ENCODE measurements at regions not wholly inside any gene's neighbourhood (a gene's known extent, or its start where the extent isn't known, plus 50 kb on each side); places are given as distances from the start of the nearest gene placed in this dataset.
A peak's percentile ranks its signal among the peaks of the same experiment; 100 is the strongest.
"Not testable (repeated sequence)": the region's sequence is repeated elsewhere in the genome, so short reads cannot be mapped to it uniquely, and the experiment has no call there.

DNA sequence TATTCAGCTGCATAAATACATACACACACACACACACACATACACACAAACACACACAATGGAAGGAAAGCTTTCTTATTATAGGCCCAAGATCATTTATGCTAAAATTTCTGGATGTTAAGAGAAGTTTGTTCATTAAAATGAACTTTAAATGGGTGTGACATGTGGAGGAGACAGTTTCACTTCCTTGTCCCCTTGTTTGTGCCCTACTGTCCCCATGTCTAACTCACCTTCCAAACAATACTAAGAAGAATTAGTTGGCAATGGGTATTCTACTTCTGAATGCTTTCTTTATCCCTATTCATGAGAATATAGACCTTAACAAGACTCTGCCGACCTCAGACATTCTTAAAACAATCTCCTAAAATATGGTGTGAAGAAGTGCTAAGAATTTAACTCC, 63.5 kb upstream of the NRIP1 start:
- Histone ChIP-seq H3K9me3 (ENCODE audit: control extremely low read depth in 1 of 5, control insufficient read depth in 4 of 5, insufficient read depth in 2 of 5, low read depth in 1 of 5, low read length in 4 of 5) (peaks cover 0 to 12% (median 0%) of the 10 kb centered on the region in 5 experiments), H3K36me3 (ENCODE audit: control insufficient read depth in 4 of 4, insufficient read depth in 4 of 4, low read length in 3 of 4) (no peaks in the 10 kb centered on the region), H3K27ac (ENCODE audit: insufficient read depth in 1 of 2, low read depth in 1 of 2, low read length in 2 of 2, poor library complexity in 1 of 2, severe bottlenecking in 2 of 2) (no peak overlapping the region), H3K4me3 (ENCODE audit: control insufficient read depth in 1 of 7, extremely low read depth in 1 of 7, insufficient read depth in 4 of 7, low read depth in 2 of 7, low read length in 6 of 7) (no peak overlapping the region), H3K27me3 (replicated peaks in 2 of 5; ENCODE audit: control insufficient read depth in 4 of 5, insufficient read depth in 5 of 5, low read length in 4 of 5) (no peaks in the 10 kb centered on the region), H3K4me1 (ENCODE audit: control extremely low read depth in 1 of 4, control insufficient read depth in 4 of 4, insufficient read depth in 4 of 4, low read length in 3 of 4) (peaks cover under 1 to 47% (median 16%) of the 10 kb centered on the region in 4 experiments)
- DNase-seq: no peak
- WGBS (ENCODE audit: insufficient coverage): no CpG with 5 or more reads among the region's 1 CpG
- ChIA-PET CTCF (no interaction called here), POLR2A (no interaction called here)

DNA sequence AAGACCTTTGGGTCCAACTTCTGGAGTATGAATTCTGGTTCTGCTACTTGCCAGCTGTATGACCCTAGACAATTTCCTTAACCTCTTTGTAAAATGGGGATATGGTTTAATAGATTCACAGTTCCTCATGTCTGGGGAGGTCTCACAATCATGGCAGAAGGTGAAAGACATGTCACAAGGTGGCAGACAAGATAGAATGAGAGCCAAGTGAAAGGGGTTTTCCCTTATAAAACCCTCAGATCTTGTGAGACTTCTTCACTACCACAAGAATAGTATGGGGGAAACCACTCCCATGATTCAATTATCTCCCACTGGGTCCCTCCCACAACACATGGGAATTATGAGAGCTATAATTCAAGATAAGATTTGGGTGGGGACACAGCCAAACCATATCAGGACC, 63.9 kb upstream of the NRIP1 start:
- H3K4me3 ChIP-seq (ENCODE audit: control insufficient read depth in 1 of 7, extremely low read depth in 1 of 7, insufficient read depth in 4 of 7, low read depth in 2 of 7, low read length in 6 of 7); H3K27ac ChIP-seq (ENCODE audit: insufficient read depth in 1 of 2, low read depth in 1 of 2, low read length in 2 of 2, poor library complexity in 1 of 2, severe bottlenecking in 2 of 2); POLR2A ChIA-PET; H3K36me3 ChIP-seq (ENCODE audit: control insufficient read depth in 4 of 4, insufficient read depth in 4 of 4, low read length in 3 of 4); H3K27me3 ChIP-seq (replicated peaks in 2 of 5; ENCODE audit: control insufficient read depth in 4 of 5, insufficient read depth in 5 of 5, low read length in 4 of 5); CTCF ChIA-PET: not testable (repeated sequence)
- Histone ChIP-seq H3K9me3 (ENCODE audit: control extremely low read depth in 1 of 5, control insufficient read depth in 4 of 5, insufficient read depth in 2 of 5, low read depth in 1 of 5, low read length in 4 of 5) (peaks cover 0 to 16% (median 0%) of the 10 kb centered on the region in 5 experiments), H3K4me1 (ENCODE audit: control extremely low read depth in 1 of 4, control insufficient read depth in 4 of 4, insufficient read depth in 4 of 4, low read length in 3 of 4) (peaks cover 5 to 52% (median 19%) of the 10 kb centered on the region in 4 experiments)
- DNase-seq: peak in 2 of 3 donors; percentile 45 to 69

DNA sequence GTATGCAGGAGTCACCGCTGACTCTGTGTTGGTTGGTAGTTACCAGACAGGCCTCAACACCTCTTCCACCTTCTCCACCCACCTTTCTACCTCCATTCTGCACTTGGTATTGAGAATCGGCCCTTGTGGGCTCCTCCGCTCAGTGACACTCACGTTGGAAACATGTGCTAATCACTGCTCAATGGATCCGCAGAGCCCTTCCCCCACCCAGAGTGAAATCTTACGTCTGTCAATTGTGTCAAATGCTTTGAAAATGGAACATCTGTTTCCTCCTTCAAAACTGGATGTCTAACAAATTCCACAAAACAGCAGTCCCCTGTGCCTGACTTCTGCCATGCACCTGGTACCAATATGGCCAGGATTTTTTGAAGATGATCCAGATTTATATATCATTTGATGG, 65.5 kb upstream of the NRIP1 start:
- Histone ChIP-seq H3K4me3 (ENCODE audit: control insufficient read depth in 1 of 7, extremely low read depth in 1 of 7, insufficient read depth in 4 of 7, low read depth in 2 of 7, low read length in 6 of 7) (no peak overlapping the region), H3K4me1 (ENCODE audit: control extremely low read depth in 1 of 4, control insufficient read depth in 4 of 4, insufficient read depth in 4 of 4, low read length in 3 of 4) (peaks cover 20 to 67% (median 32%) of the 10 kb centered on the region in 4 experiments), H3K27me3 (replicated peaks in 2 of 5; ENCODE audit: control insufficient read depth in 4 of 5, insufficient read depth in 5 of 5, low read length in 4 of 5) (no peaks in the 10 kb centered on the region), H3K36me3 (ENCODE audit: control insufficient read depth in 4 of 4, insufficient read depth in 4 of 4, low read length in 3 of 4) (no peaks in the 10 kb centered on the region), H3K9me3 (ENCODE audit: control extremely low read depth in 1 of 5, control insufficient read depth in 4 of 5, insufficient read depth in 2 of 5, low read depth in 1 of 5, low read length in 4 of 5) (peaks cover 0 to 16% (median 0%) of the 10 kb centered on the region in 5 experiments), H3K27ac (ENCODE audit: insufficient read depth in 1 of 2, low read depth in 1 of 2, low read length in 2 of 2, poor library complexity in 1 of 2, severe bottlenecking in 2 of 2) (no peak overlapping the region)
- ChIA-PET CTCF (interaction anchor here (1.1 to 1.6 kb wide), 2 partner anchors 9 to 10 kb away, joined by 3 read pairs; no protein-coding TSS in a partner anchor), POLR2A (no interaction called here)
- peak in 2 of 3 donors; percentile 62 to 67 for DNase-seq
- 62% methylated on average over 6 of the region's 6 CpGs for WGBS (ENCODE audit: insufficient coverage)

- no peaks in the 10 kb centered on the region for H3K36me3 ChIP-seq (ENCODE audit: control insufficient read depth in 4 of 4, insufficient read depth in 4 of 4, low read length in 3 of 4)
- no peak overlapping the region for H3K4me3 ChIP-seq (ENCODE audit: control insufficient read depth in 1 of 7, extremely low read depth in 1 of 7, insufficient read depth in 4 of 7, low read depth in 2 of 7, low read length in 6 of 7)
- POLR2A ChIA-PET: no interaction called here
- peak in 2 of 3 donors; percentile 34 to 55 for DNase-seq
- no peak overlapping the region for H3K27ac ChIP-seq (ENCODE audit: insufficient read depth in 1 of 2, low read depth in 1 of 2, low read length in 2 of 2, poor library complexity in 1 of 2, severe bottlenecking in 2 of 2)
- H3K27me3 ChIP-seq (replicated peaks in 2 of 5; ENCODE audit: control insufficient read depth in 4 of 5, insufficient read depth in 5 of 5, low read length in 4 of 5): no peaks in the 10 kb centered on the region
- WGBS (ENCODE audit: insufficient coverage): 86% methylated on average over 1 of the region's 1 CpG
- CTCF ChIA-PET: interaction anchor here (1.6 kb wide), 1 partner anchor 10 kb away, joined by 3 read pairs; no protein-coding TSS in a partner anchor
- H3K9me3 ChIP-seq (ENCODE audit: control extremely low read depth in 1 of 5, control insufficient read depth in 4 of 5, insufficient read depth in 2 of 5, low read depth in 1 of 5, low read length in 4 of 5): peaks cover 0 to 16% (median 0%) of the 10 kb centered on the region in 5 experiments
- peaks cover 20 to 70% (median 33%) of the 10 kb centered on the region in 4 experiments for H3K4me1 ChIP-seq (ENCODE audit: control extremely low read depth in 1 of 4, control insufficient read depth in 4 of 4, insufficient read depth in 4 of 4, low read length in 3 of 4)
These were observed 66.0 kb upstream of the NRIP1 start for GRCh38 chr21:15130751-15131150.

GRCh38 chr21:15132781-15133180, 68.0 kb upstream of the NRIP1 start:
- over 99% methylated on average over 7 of the region's 7 CpGs for WGBS (ENCODE audit: insufficient coverage)
- peaks cover 27 to 81% (median 42%) of the 10 kb centered on the region in 4 experiments for H3K4me1 ChIP-seq (ENCODE audit: control extremely low read depth in 1 of 4, control insufficient read depth in 4 of 4, insufficient read depth in 4 of 4, low read length in 3 of 4)
- no peaks in the 10 kb centered on the region for H3K36me3 ChIP-seq (ENCODE audit: control insufficient read depth in 4 of 4, insufficient read depth in 4 of 4, low read length in 3 of 4)
- DNase-seq: no peak
- no peaks in the 10 kb centered on the region for H3K27me3 ChIP-seq (replicated peaks in 2 of 5; ENCODE audit: control insufficient read depth in 4 of 5, insufficient read depth in 5 of 5, low read length in 4 of 5)
- peak overlapping the region; percentile 62 to 84 for H3K27ac ChIP-seq (ENCODE audit: insufficient read depth in 1 of 2, low read depth in 1 of 2, low read length in 2 of 2, poor library complexity in 1 of 2, severe bottlenecking in 2 of 2)
- H3K9me3 ChIP-seq (ENCODE audit: control extremely low read depth in 1 of 5, control insufficient read depth in 4 of 5, insufficient read depth in 2 of 5, low read depth in 1 of 5, low read length in 4 of 5): peaks cover 0 to 16% (median 0%) of the 10 kb centered on the region in 5 experiments
- peak overlapping the region in 1 of 7 experiments; percentile 25 for H3K4me3 ChIP-seq (ENCODE audit: control insufficient read depth in 1 of 7, extremely low read depth in 1 of 7, insufficient read depth in 4 of 7, low read depth in 2 of 7, low read length in 6 of 7)
- CTCF ChIA-PET: interaction anchor here (1.1 to 2.7 kb wide), 4 partner anchors 8 to 36 kb away, joined by 3 to 13 read pairs (median 6); no protein-coding TSS in a partner anchor
- POLR2A ChIA-PET: interaction anchor here (1.2 to 1.4 kb wide), 2 partner anchors 11 to 68 kb away, joined by 3 to 4 read pairs; partner anchors contain the start of gene NRIP1

GRCh38 chr21:15134701-15135470, 70.1 kb upstream of the NRIP1 start:
- peak; percentile 83 to 94 (median 89) for DNase-seq
- H3K4me1 ChIP-seq (ENCODE audit: control extremely low read depth in 1 of 4, control insufficient read depth in 4 of 4, insufficient read depth in 4 of 4, low read length in 3 of 4): peaks cover 40 to 96% (median 53%) of the 10 kb centered on the region in 4 experiments
- no peaks in the 10 kb centered on the region for H3K36me3 ChIP-seq (ENCODE audit: control insufficient read depth in 4 of 4, insufficient read depth in 4 of 4, low read length in 3 of 4)
- CTCF ChIA-PET: interaction anchor here (0.6 to 2.7 kb wide), 8 partner anchors 10 to 76 kb away, joined by 3 to 9 read pairs (median 4); no protein-coding TSS in a partner anchor
- peak overlapping the region in 5 of 7 experiments; percentile 21 to 65 (median 46) for H3K4me3 ChIP-seq (ENCODE audit: control insufficient read depth in 1 of 7, extremely low read depth in 1 of 7, insufficient read depth in 4 of 7, low read depth in 2 of 7, low read length in 6 of 7)
- H3K27me3 ChIP-seq (replicated peaks in 2 of 5; ENCODE audit: control insufficient read depth in 4 of 5, insufficient read depth in 5 of 5, low read length in 4 of 5): no peaks in the 10 kb centered on the region
- POLR2A ChIA-PET: interaction anchor here (0.8 to 2.8 kb wide), 2 partner anchors 70 to 409 kb away, joined by 3 to 13 read pairs; partner anchors contain the start of gene NRIP1
- peak overlapping the region; percentile 67 to 84 for H3K27ac ChIP-seq (ENCODE audit: insufficient read depth in 1 of 2, low read depth in 1 of 2, low read length in 2 of 2, poor library complexity in 1 of 2, severe bottlenecking in 2 of 2)
- 0% methylated on average over 1 of the region's 7 CpGs for WGBS (ENCODE audit: insufficient coverage)
- H3K9me3 ChIP-seq (ENCODE audit: control extremely low read depth in 1 of 5, control insufficient read depth in 4 of 5, insufficient read depth in 2 of 5, low read depth in 1 of 5, low read length in 4 of 5): peaks cover 0 to 16% (median 0%) of the 10 kb centered on the region in 5 experiments
